IgD-negative memory B cell (primary cell): ENCODE measurements at regions not wholly inside any gene's neighbourhood (a gene's known extent, or its start where the extent isn't known, plus 50 kb on each side); places are given as distances from the start of the nearest gene placed in this dataset.

Experiments used
- H3K27ac Mint-ChIP-seq, 3 donors: one replicate each; pipeline ENCODE4 v1.8.0; 2020 to 2022; ENCODE audit warnings: mild to moderate bottlenecking in 3 of 3, mixed read lengths in 3 of 3, moderate library complexity in 1 of 3
- H3K27me3 Mint-ChIP-seq: one replicate; pipeline ENCODE4 v1.8.0; 2021; ENCODE audit warnings: mixed read lengths
- H3K36me3 Mint-ChIP-seq: one replicate; pipeline ENCODE4 v1.8.0; 2020; ENCODE audit warnings: mild to moderate bottlenecking, mixed read lengths
- H3K4me1 Mint-ChIP-seq, 3 donors: one replicate each; pipeline ENCODE4 v1.8.0; 2020 to 2022; ENCODE audit warnings: mixed read lengths in 3 of 3, mild to moderate bottlenecking in 1 of 3
- H3K4me3 Mint-ChIP-seq, 4 donors: one replicate each; pipeline ENCODE4 v1.8.0; 2020 to 2022; ENCODE audit warnings: mild to moderate bottlenecking in 4 of 4, mixed read lengths in 4 of 4, moderate library complexity in 3 of 4
- H3K9me3 Mint-ChIP-seq, 3 donors: one replicate each; pipeline ENCODE4 v1.8.0; 2020 to 2021; ENCODE audit warnings: mixed read lengths in 3 of 3, mild to moderate bottlenecking in 1 of 3

DNA sequence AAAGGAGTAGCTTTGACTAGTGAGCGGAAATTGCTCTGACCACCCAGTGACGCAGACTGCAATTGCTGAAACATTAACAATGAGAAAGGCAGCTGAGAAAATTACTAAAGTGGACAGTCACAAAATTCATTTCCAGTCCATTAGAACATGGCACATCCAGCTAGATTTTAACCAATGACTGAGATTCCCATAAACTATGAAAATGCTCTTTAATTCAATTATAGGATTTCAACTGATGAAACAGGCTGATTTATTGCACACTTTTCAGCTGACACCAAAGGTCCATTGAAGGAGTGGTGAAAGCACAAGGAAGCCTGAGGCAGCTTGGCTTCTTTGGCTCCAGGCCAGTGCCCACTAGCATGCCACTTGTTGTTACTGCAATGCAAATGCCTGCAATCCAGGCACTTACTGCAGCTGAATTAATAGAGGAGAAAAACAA, 933.4 kb downstream of the SLITRK6 start:
- Mint-ChIP-seq H3K4me3 (no peak overlapping the region), H3K27ac (no peak overlapping the region), H3K27me3 (no peaks in the 10 kb centered on the region), H3K36me3 (no peaks in the 10 kb centered on the region), H3K4me1 (no peaks in the 10 kb centered on the region), H3K9me3 (peaks cover 0 to 3% (median 2%) of the 10 kb centered on the region in 3 donors)

DNA sequence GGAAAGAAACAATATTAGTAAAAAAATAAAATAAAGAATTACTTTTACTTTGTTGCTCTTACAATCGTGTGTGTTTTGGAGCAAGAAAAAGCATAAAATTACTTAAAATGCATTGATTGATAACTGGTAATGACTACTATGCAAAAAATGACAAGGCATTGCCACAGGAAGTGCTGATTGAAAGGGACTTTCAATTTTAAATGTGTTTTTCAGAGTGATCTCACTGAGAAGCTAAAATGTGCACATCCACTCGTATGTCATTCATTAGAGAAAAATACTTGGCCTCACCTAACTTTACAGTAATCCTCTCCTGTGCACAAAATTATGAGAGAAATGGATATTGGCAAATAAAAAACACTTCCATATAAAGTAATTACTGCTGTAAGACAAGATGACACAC, 934.9 kb downstream of the SLITRK6 start:
- H3K27ac Mint-ChIP-seq = no peak overlapping the region
- peaks cover 0 to 3% (median 0%) of the 10 kb centered on the region in 3 donors for H3K9me3 Mint-ChIP-seq

GRCh38 chr13:84847107-84847506, 952.1 kb downstream of the SLITRK6 start:
- H3K9me3 Mint-ChIP-seq = peaks cover 0 to 11% (median 6%) of the 10 kb centered on the region in 3 donors
- peak overlapping the region in 1 of 3 donors; percentile 28 for H3K27ac Mint-ChIP-seq
- no peak overlapping the region for H3K4me3 Mint-ChIP-seq
- H3K4me1 Mint-ChIP-seq = no peaks in the 10 kb centered on the region
- no peaks in the 10 kb centered on the region for H3K36me3 Mint-ChIP-seq
- no peaks in the 10 kb centered on the region for H3K27me3 Mint-ChIP-seq

More for the DNA sequence above, 934.9 kb downstream of the SLITRK6 start:
- H3K4me1 Mint-ChIP-seq = no peaks in the 10 kb centered on the region
- H3K27me3 Mint-ChIP-seq = no peaks in the 10 kb centered on the region
- no peaks in the 10 kb centered on the region for H3K36me3 Mint-ChIP-seq
- H3K4me3 Mint-ChIP-seq = no peak overlapping the region

DNA sequence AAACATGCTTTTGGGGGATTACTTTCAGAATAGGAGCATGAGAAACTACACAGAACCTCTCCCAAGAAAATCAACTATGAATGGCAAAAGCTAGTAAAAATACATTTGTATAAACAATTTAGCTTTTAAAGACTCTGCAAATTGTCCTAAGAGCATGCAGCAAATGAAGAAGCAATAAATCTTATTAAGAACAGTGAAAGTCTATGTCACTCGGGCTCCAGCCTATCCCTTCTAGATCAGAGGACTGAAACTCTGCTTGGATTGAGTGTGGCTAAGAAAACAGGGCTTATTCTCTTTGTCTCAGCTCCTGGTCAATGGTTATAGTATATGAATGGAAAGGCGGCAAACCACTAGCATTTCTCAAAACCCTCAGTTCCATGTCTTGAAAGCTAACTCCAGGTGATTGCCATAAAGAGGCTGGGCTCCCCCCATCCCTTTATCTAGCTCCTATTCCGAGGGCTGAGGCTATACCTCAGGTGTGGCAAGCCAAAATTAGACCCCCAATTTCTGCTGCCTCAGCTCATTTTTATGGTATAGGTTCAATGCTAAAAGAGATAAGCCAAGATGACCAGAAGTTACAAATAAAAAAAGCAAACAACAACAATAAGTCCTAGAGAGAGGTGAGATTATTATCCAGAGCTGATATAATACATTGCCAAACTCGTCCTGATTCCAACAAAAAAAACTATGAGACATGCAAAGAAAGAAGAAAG, 953.2 kb downstream of the SLITRK6 start:
- Mint-ChIP-seq H3K9me3 (peaks cover 0 to 11% (median 6%) of the 10 kb centered on the region in 3 donors), H3K27me3 (no peaks in the 10 kb centered on the region), H3K4me1 (no peaks in the 10 kb centered on the region), H3K4me3 (no peak overlapping the region), H3K36me3 (no peaks in the 10 kb centered on the region), H3K27ac (no peak overlapping the region)

GRCh38 chr13:84844473-84844872, 954.7 kb downstream of the SLITRK6 start:
- Mint-ChIP-seq H3K4me3 (no peak overlapping the region), H3K27me3 (no peaks in the 10 kb centered on the region), H3K9me3 (peaks cover 0 to 11% (median 2%) of the 10 kb centered on the region in 3 donors), H3K4me1 (no peaks in the 10 kb centered on the region), H3K27ac (no peak overlapping the region), H3K36me3 (no peaks in the 10 kb centered on the region)

GRCh38 chr13:84843368-84843767, 955.9 kb downstream of the SLITRK6 start:
- Mint-ChIP-seq H3K4me1 (no peaks in the 10 kb centered on the region), H3K27me3 (no peaks in the 10 kb centered on the region), H3K27ac (no peak overlapping the region), H3K36me3 (no peaks in the 10 kb centered on the region), H3K9me3 (peaks cover 0 to 11% (median 0%) of the 10 kb centered on the region in 3 donors), H3K4me3 (no peak overlapping the region)

- Mint-ChIP-seq H3K27ac (no peak overlapping the region), H3K4me1 (no peaks in the 10 kb centered on the region), H3K9me3 (peaks cover 3 to 10% (median 5%) of the 10 kb centered on the region in 3 donors), H3K27me3 (no peaks in the 10 kb centered on the region), H3K36me3 (no peaks in the 10 kb centered on the region), H3K4me3 (no peak overlapping the region)
Observed at GRCh38 chr13:84834201-84834600, 951.9 kb upstream of the SLITRK1 start.

DNA sequence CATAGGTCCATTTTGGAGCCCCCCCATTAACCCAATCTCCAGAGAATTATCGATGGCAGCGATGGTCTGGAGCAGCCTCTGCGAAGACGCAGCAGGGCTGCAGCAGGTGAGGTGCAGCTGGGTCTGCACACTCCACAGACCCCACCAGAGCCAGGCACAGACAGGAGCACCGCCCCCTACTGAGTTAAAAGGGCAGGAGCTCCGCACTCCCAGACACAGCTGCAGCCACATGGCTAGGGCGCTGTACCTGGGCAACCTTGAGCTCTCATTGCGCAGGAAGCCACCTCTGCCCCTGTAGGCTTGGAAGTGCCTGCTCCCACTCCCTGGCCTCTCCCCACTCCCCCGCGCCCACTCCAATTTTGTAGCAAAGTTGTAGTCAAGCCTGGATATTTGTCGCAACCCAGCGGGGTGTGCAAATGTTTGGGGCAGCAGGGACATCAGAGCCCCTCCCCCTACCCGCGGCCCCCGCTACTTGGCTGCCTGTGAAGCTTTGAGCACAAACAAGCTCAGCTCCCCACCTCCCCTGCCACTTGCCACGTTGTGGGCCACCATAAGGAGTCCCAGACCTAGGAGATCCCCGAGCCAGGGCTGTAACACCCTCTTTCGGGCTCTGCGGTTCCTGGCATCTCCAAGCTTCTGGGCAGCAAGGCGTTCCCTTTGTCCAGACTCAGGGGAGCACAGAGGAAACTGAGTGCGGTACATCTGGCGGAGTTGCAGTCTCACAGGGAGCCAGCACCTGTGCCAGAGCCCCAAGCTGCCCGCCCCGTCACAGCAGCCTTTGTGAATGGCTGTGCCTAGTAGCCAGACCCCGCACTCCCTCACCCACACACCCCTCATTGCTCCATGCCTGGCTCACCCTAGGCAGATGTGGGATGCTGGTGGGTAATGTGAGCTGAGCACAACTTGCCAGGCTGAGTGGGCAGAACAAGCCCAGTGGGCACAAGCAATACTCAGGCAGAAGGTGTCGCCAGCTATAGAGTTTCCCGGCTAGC, 949.7 kb upstream of the SLITRK1 start:
- peaks cover 3 to 10% (median 5%) of the 10 kb centered on the region in 3 donors for H3K9me3 Mint-ChIP-seq
- no peaks in the 10 kb centered on the region for H3K36me3 Mint-ChIP-seq
- H3K27me3 Mint-ChIP-seq = no peaks in the 10 kb centered on the region
- no peak overlapping the region for H3K4me3 Mint-ChIP-seq
- H3K4me1 Mint-ChIP-seq = no peaks in the 10 kb centered on the region
- no peak overlapping the region for H3K27ac Mint-ChIP-seq

DNA sequence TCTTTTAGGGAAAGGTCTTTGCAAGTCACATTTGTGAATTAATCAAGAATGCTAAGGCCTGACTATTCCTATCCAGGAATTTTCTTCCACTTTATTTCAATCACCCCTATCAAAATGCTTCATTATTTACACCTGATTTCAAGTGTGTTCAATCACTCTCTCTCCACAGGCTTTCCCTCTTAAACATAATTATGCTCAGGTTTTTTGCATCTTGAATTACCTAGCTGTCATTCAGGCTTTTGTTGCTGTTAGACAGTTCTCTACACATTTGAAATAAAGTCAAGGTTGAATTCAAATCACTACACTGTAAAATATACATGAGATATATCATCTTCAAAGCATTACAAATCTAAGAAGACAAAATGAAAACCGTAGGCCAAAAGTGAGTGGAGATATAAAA, 941.3 kb upstream of the SLITRK1 start:
- Mint-ChIP-seq H3K4me3 (no peak overlapping the region), H3K4me1 (no peaks in the 10 kb centered on the region), H3K27ac (no peak overlapping the region), H3K27me3 (no peaks in the 10 kb centered on the region), H3K9me3 (peaks cover 0 to 2% (median 2%) of the 10 kb centered on the region in 3 donors), H3K36me3 (no peaks in the 10 kb centered on the region)

DNA sequence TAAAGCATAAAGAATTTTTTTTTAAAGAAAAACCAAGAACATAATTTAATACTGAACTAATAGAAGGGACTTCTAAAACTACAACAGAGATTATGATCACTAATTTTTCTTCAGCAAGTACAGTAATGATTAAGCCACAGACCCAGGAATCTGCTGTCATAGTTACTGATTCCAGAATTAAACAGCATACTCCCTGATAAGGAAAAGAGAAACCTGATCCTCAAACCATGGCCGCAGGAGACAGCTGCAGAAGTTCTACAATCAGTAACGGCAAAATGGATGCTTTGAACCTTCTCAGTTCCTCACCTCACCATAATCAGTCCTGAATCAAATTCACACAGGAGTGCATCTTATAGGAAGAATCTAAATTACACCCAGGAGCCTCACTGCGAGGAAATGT, 939.0 kb upstream of the SLITRK1 start:
- Mint-ChIP-seq H3K36me3 (no peaks in the 10 kb centered on the region), H3K27ac (no peak overlapping the region), H3K4me3 (no peak overlapping the region), H3K9me3 (peaks cover 0 to 2% (median 2%) of the 10 kb centered on the region in 3 donors), H3K27me3 (no peaks in the 10 kb centered on the region), H3K4me1 (no peaks in the 10 kb centered on the region)

DNA sequence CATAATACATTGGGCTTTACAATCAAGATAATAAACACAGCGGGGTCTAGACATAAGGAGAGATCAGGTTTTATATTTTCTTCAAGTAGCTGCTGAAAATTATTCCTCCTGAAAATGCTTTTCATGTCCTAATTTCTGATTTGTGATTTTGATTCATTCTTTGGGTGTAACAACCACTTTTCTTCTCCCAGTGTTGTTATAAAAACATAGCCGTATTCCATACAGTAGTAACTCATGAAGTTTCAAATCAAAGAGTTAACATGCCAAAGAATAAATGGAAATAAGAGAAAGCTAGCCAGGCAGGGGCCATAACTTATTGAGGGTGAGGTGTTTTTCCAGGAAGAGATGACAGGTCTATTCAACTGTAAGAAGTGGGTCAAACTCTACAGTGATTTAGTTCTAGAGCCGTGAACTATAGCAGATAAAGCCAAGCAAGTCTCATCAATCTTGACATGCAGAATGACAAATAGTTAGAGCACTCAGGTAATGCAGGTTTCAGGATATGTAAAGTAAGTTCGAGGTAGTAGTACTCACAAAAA, 934.4 kb upstream of the SLITRK1 start:
- no peak overlapping the region for H3K4me3 Mint-ChIP-seq
- no peaks in the 10 kb centered on the region for H3K36me3 Mint-ChIP-seq
- no peak overlapping the region for H3K27ac Mint-ChIP-seq
- no peaks in the 10 kb centered on the region for H3K9me3 Mint-ChIP-seq
- no peaks in the 10 kb centered on the region for H3K27me3 Mint-ChIP-seq
- H3K4me1 Mint-ChIP-seq = no peaks in the 10 kb centered on the region

DNA sequence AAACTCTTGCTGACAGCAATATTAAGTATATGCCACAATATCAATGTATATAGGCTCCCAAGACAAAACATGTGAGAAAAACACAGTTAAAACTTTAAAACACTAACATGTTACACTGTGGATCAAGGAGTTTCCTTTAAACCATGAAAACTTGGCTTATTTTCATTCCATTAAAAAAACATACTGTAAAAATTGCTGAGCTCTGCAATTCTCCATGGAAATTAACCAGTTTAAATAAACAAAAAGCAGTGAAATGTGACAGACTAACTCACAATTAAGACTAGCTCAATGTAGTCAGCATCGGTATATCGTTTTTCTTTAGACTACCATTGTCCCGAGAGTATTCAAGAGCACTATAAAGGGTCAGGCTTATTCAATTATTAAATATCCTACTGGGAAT, 930.5 kb upstream of the SLITRK1 start:
- H3K36me3 Mint-ChIP-seq = no peaks in the 10 kb centered on the region

DNA sequence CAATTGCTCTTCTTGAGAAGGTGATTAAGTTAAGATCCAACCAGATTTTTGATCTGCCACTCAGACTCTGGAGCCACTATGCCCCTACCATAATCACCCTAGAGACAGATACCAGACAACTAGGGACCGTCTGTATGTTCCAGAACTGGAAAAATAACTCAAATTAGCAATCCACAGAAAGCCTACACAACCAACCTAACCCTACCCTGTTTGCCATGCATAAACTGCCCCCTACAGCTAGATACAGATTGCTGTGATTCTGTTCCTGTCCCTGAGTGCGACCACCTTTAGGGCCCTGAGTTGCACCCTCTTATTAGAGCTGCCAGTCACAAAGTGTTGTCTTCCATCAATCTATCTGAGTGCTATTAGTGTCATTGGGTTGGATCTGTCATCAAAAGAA, 929.8 kb upstream of the SLITRK1 start:
- H3K9me3 Mint-ChIP-seq = peaks cover 0 to 5% (median 2%) of the 10 kb centered on the region in 3 donors
- H3K36me3 Mint-ChIP-seq = no peaks in the 10 kb centered on the region
- no peaks in the 10 kb centered on the region for H3K4me1 Mint-ChIP-seq
- H3K4me3 Mint-ChIP-seq = no peak overlapping the region
- H3K27me3 Mint-ChIP-seq = no peaks in the 10 kb centered on the region
- no peak overlapping the region for H3K27ac Mint-ChIP-seq

More for the DNA sequence above, 930.5 kb upstream of the SLITRK1 start:
- H3K4me1 Mint-ChIP-seq = no peaks in the 10 kb centered on the region
- peaks cover 0 to 5% (median 2%) of the 10 kb centered on the region in 3 donors for H3K9me3 Mint-ChIP-seq
- H3K4me3 Mint-ChIP-seq = no peak overlapping the region
- H3K27ac Mint-ChIP-seq = no peak overlapping the region
- no peaks in the 10 kb centered on the region for H3K27me3 Mint-ChIP-seq

- Mint-ChIP-seq H3K27ac (no peak overlapping the region), H3K4me1 (no peaks in the 10 kb centered on the region), H3K9me3 (peaks cover 0 to 5% (median 2%) of the 10 kb centered on the region in 3 donors), H3K4me3 (no peak overlapping the region), H3K27me3 (no peaks in the 10 kb centered on the region), H3K36me3 (no peaks in the 10 kb centered on the region)
Observed at GRCh38 chr13:84810781-84811180, 928.5 kb upstream of the SLITRK1 start.

GRCh38 chr13:84802073-84802472, 919.8 kb upstream of the SLITRK1 start:
- peaks cover 0 to 4% (median 4%) of the 10 kb centered on the region in 3 donors for H3K9me3 Mint-ChIP-seq

More at GRCh38 chr13:84802073-84802472, 919.8 kb upstream of the SLITRK1 start:
- Mint-ChIP-seq H3K36me3 (no peaks in the 10 kb centered on the region), H3K4me1 (no peaks in the 10 kb centered on the region), H3K27ac (no peak overlapping the region), H3K27me3 (no peaks in the 10 kb centered on the region), H3K4me3 (no peak overlapping the region)
